ENCODE measurements at regions not wholly inside any gene's neighbourhood (a gene's known extent, or its start where the extent isn't known, plus 50 kb on each side); places are given as distances from the start of the nearest gene placed in this dataset.

DNA sequence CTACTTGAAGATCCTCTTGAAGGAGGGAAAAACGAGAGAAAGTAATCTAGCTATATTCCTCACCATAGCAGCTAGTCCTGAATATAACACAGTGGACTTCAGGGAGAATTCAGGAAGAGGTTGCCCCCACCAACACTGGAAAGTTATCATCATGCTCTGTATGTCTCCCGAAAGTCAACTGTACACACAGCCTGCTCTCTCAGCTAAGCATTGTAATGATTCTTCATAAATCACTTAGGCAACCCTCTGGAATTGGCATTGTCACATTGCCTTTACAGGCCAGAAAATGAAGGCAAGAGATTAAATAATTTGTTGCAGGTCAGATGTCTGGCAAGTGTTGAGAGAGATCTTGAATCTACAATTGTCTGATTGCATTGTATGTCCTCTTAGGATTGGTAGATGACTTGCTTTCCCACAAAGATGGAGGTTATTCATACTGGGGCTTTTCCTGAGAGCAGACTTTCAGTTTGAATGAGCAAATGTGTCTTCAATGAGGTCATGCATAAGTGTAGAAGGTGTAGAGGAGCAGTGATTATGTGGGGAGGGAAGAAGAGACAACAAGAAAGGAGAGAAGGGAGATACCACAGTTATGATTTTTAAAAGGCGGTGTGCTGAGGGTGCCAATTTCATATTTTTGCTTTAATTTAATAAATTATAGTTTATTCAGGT is 667.2 kb downstream of the DCDC2C start:
- Histone ChIP-seq H2AFZ (ENCODE audit: low read length) (no peak overlapping the region), H3K9me2 (replicated peaks; ENCODE audit: low read depth, low read length) (no peaks in the 10 kb centered on the region), H3K9me3 (ENCODE audit: insufficient read depth, low read depth, low read length) (peaks cover 2% of the 10 kb centered on the region; the same call in 1 of the 2 replicates), H3K4me1 (ENCODE audit: insufficient read depth, low read length, poor library complexity, severe bottlenecking) (no peaks in the 10 kb centered on the region), H3K36me3 (ENCODE audit: insufficient read depth, low read length) (no peaks in the 10 kb centered on the region), H3K4me3 (ENCODE audit: low read length, poor library complexity, severe bottlenecking) (no peak overlapping the region), H3F3A (ENCODE audit: low read depth) (no peaks in the 10 kb centered on the region), H3K4me2 (ENCODE audit: low read depth, low read length, poor library complexity, severe bottlenecking) (no peak overlapping the region), H3K27me3 (ENCODE audit: insufficient read depth, low read length, poor library complexity, severe bottlenecking) (no peaks in the 10 kb centered on the region), H3K9ac (ENCODE audit: low read depth, low read length, poor library complexity, severe bottlenecking) (no peak overlapping the region), H4K20me1 (ENCODE audit: insufficient read depth, low read length, poor library complexity, severe bottlenecking) (no peaks in the 10 kb centered on the region), H3K79me2 (ENCODE audit: insufficient read depth, low read length) (no peaks in the 10 kb centered on the region)
- no peak for TF ChIP-seq EZH2phosphoT487 (IDR thresholded peaks at IDR 0.05; ENCODE audit: borderline replicate concordance)
- TF ChIP-seq, protein P1, sequence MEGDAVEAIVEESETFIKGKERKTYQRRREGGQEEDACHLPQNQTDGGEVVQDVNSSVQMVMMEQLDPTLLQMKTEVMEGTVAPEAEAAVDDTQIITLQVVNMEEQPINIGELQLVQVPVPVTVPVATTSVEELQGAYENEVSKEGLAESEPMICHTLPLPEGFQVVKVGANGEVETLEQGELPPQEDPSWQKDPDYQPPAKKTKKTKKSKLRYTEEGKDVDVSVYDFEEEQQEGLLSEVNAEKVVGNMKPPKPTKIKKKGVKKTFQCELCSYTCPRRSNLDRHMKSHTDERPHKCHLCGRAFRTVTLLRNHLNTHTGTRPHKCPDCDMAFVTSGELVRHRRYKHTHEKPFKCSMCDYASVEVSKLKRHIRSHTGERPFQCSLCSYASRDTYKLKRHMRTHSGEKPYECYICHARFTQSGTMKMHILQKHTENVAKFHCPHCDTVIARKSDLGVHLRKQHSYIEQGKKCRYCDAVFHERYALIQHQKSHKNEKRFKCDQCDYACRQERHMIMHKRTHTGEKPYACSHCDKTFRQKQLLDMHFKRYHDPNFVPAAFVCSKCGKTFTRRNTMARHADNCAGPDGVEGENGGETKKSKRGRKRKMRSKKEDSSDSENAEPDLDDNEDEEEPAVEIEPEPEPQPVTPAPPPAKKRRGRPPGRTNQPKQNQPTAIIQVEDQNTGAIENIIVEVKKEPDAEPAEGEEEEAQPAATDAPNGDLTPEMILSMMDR (conservative IDR thresholded peaks at IDR 0.05; ENCODE audit: low read length): no peak

DNA sequence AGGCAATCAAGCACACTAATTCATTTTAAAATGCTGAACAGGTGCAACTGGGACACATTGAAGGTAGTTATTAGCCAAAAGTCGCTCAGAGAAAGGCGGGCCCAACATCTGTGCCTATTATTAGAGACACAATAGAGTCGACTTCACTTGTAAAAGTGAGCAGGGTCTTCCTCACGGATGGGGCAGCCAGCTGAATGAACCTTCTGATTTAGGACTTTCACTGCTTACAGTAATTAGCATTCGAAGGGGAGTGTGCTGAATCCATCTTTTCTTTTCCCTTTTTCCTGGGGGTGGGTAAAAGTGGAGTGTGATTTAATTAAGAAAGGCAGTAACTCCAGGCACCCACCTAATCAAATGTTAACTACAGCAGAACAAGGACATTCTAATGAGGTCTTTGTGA is 677.7 kb downstream of the DCDC2C start:
- Histone ChIP-seq H3K27me3 (ENCODE audit: insufficient read depth, low read length, poor library complexity, severe bottlenecking) (no peaks in the 10 kb centered on the region), H3K9ac (ENCODE audit: low read depth, low read length, poor library complexity, severe bottlenecking) (no peak overlapping the region), H3K36me3 (ENCODE audit: insufficient read depth, low read length) (no peaks in the 10 kb centered on the region), H4K20me1 (ENCODE audit: insufficient read depth, low read length, poor library complexity, severe bottlenecking) (no peaks in the 10 kb centered on the region), H3F3A (ENCODE audit: low read depth) (no peaks in the 10 kb centered on the region), H3K9me2 (replicated peaks; ENCODE audit: low read depth, low read length) (no peaks in the 10 kb centered on the region), H3K4me3 (ENCODE audit: low read length, poor library complexity, severe bottlenecking) (no peak overlapping the region), H3K9me3 (ENCODE audit: insufficient read depth, low read depth, low read length) (no peaks in the 10 kb centered on the region), H3K4me2 (ENCODE audit: low read depth, low read length, poor library complexity, severe bottlenecking) (no peak overlapping the region), H3K79me2 (ENCODE audit: insufficient read depth, low read length) (no peaks in the 10 kb centered on the region), H2AFZ (ENCODE audit: low read length) (no peak overlapping the region), H3K4me1 (ENCODE audit: insufficient read depth, low read length, poor library complexity, severe bottlenecking) (no peaks in the 10 kb centered on the region)
- no peak for TF ChIP-seq EZH2phosphoT487 (IDR thresholded peaks at IDR 0.05; ENCODE audit: borderline replicate concordance)
- TF ChIP-seq, protein P1 (conservative IDR thresholded peaks at IDR 0.05; ENCODE audit: low read length): no peak

- H3K4me2 ChIP-seq (ENCODE audit: low read depth, low read length, poor library complexity, severe bottlenecking): no peak overlapping the region
- no peak overlapping the region for H2AFZ ChIP-seq (ENCODE audit: low read length)
- H3K9me2 ChIP-seq (replicated peaks; ENCODE audit: low read depth, low read length): no peaks in the 10 kb centered on the region
Measured at GRCh38 chr2:4381773-4382172, 678.4 kb downstream of the DCDC2C start.

More at GRCh38 chr2:4381773-4382172, 678.4 kb downstream of the DCDC2C start:
- no peak overlapping the region for H3K4me3 ChIP-seq (ENCODE audit: low read length, poor library complexity, severe bottlenecking)
- H3K9ac ChIP-seq (ENCODE audit: low read depth, low read length, poor library complexity, severe bottlenecking): no peak overlapping the region
- H4K20me1 ChIP-seq (ENCODE audit: insufficient read depth, low read length, poor library complexity, severe bottlenecking): no peaks in the 10 kb centered on the region
- H3F3A ChIP-seq (ENCODE audit: low read depth): no peaks in the 10 kb centered on the region
- no peaks in the 10 kb centered on the region for H3K4me1 ChIP-seq (ENCODE audit: insufficient read depth, low read length, poor library complexity, severe bottlenecking)
- H3K27me3 ChIP-seq (ENCODE audit: insufficient read depth, low read length, poor library complexity, severe bottlenecking): no peaks in the 10 kb centered on the region
- no peaks in the 10 kb centered on the region for H3K36me3 ChIP-seq (ENCODE audit: insufficient read depth, low read length)
- no peak for TF ChIP-seq EZH2phosphoT487 (IDR thresholded peaks at IDR 0.05; ENCODE audit: borderline replicate concordance)
- TF ChIP-seq, protein P1 (conservative IDR thresholded peaks at IDR 0.05; ENCODE audit: low read length): no peak
- no peaks in the 10 kb centered on the region for H3K9me3 ChIP-seq (ENCODE audit: insufficient read depth, low read depth, low read length)
- H3K79me2 ChIP-seq (ENCODE audit: insufficient read depth, low read length): no peaks in the 10 kb centered on the region
